GM10266 (cell line): ENCODE measurements at regions not wholly inside any gene's neighbourhood (a gene's known extent, or its start where the extent isn't known, plus 50 kb on each side); places are given as distances from the start of the nearest gene placed in this dataset.

Source experiments
- DNase-seq: peaks from one replicate; pipeline ENCODE4 v3.0.0; 2012; ENCODE audit errors: extremely low spot score
- CTCF ChIP-seq: IDR thresholded peaks from 2 replicates; pipeline ENCODE4 v1.5.1; 2012; ENCODE audit warnings: mild to moderate bottlenecking, low read depth; ENCODE audit not compliant: control insufficient read depth, insufficient read depth; ENCODE audit errors: missing control alignments

DNA sequence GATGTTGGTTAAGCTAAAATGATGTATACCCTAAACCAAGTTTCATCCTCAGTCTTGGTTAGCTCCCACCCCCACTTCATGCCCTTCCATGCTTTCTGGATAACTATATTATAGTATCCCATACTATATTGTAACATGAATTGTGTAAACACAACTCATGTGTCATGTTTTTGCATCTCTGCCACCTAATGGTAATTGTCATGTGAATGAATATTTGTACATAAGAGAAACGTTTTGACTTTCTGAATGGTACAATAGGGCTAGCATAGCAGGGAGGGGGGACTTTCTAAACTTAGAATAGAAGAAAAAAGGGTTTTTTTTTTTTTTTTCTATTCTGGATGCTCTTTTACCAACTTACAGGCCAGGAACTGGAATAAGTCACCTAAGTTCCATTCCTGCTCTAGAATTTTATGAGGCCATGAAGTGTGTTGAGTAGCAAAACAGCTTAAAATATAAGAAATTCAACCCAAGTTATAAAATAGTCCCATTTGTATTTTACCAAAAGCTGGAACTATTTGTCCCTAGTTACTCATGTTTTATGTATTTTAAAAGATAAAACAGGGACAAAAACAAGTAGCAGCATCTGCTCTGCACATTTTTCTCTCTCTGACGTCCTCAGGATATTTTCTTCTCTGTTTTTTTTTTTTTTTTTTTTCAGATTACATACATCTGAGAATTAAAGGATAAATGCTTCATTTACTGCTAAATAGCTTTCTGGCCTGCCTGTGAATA is 77.4 kb downstream of the HLX start:
- no peak for TF ChIP-seq CTCF
- DNase-seq = no peak

GRCh38 chr1:220957233-220957605 is 78.0 kb downstream of the HLX start:
- no peak for DNase-seq
- TF ChIP-seq CTCF = no peak

- TF ChIP-seq CTCF = no peak
Measured at GRCh38 chr1:220958234-220958633, 79.0 kb downstream of the HLX start.

DNA sequence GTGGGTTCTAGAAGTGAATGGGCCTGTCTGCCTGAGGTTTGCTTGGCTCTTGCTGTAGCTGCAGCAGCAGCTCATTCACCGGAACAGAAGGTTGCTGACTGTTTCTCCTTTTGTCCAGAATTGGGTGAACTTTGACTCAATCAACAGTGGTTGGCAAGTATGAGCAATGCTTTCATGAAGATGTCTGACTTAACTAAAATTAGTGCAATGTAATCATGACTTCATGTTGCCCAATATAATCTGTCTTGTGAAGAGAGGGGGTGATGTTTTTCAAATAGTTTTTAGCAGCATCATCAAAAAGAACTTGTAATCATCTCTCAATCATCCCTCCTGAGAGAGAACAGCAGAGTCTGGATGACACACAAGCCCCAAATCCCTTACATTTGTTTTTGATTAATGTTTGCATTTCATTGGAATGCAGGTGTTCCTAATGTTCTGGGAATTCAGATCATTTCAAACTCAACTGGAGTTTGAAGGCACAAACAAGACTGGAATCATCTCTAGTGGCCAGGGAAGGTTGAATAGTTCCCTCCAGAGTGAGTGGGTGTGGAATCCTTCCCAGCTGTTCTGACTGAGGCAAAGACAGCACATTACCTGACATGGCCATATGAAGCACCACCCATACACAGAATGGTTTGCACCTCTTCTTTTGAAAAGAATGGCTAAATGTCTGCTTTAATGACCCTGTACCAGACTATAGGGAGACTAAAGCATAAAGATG is 82.9 kb downstream of the HLX start:
- TF ChIP-seq CTCF = no peak
- peak; percentile 15 for DNase-seq

More at GRCh38 chr1:220958234-220958633, 79.0 kb downstream of the HLX start:
- no peak for DNase-seq

DNA sequence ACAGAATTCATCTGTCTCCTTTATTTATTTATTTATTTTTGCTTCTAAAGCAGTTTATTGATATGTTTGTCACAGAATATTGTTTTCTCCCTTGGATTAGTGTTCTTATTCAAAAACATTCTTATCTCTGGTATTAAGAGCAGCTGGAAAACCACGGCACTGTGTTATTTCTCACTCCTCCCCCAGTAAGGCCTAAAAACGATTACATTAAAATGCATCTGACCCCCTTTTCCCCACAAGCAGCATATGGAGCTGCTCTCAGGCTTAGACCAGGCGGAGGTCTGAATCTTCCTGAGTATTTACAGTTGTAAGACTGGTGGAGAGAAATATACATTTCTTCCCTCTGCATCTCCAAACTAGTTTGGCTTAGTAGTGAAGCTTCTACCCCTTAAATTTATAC is 86.8 kb downstream of the HLX start:
- DNase-seq = no peak
- no peak for TF ChIP-seq CTCF

DNA sequence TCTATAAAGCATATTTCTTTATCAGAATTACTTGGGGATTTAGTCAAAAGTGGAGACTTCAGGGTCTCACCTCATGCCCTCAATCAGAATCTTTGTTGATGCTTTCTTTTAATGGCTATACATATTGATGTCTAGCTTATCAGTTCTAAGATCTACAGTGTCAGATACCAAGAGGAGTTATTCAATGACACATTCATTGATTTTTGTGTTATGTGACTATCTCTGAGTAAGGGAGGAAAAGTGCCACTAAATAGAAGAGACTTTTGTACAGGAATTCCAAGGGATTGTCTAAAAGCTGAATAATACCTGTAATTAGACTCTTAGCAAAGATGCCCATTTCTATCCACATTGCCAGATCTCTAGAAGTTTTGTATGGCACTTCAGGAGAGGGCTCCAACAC is 87.2 kb downstream of the HLX start:
- no peak for TF ChIP-seq CTCF
- DNase-seq = no peak
